Breast epithelium (tissue), 3 donors: ENCODE measurements at regions not wholly inside any gene's neighbourhood (a gene's known extent, or its start where the extent isn't known, plus 50 kb on each side); places are given as distances from the start of the nearest gene placed in this dataset.

Experiments
- CTCF ChIP-seq, 3 donors: fragments of 450-650 bp; IDR thresholded peaks; one replicate each; pipeline ENCODE4 v1.5.1; 2016 to 2017; ENCODE audit warnings: antibody characterized with exemption in 3 of 3, mild to moderate bottlenecking in 3 of 3, moderate library complexity in 3 of 3
- POLR2A ChIP-seq: fragments of 450-650 bp; IDR thresholded peaks from one replicate; pipeline ENCODE4 v1.6.1; 2016; ENCODE audit warnings: antibody characterized with exemption, mild to moderate bottlenecking, moderate library complexity
- POLR2AphosphoS5 ChIP-seq, 3 donors: sonication (generic); formaldehyde crosslinking; IDR thresholded peaks; one replicate each; pipeline ENCODE4 v1.6.1; 2017; ENCODE audit warnings: antibody characterized with exemption in 3 of 3

GRCh38 chr1:87511449-87511848, 182.8 kb downstream of the LMO4 start:
- no peak for TF ChIP-seq CTCF (IDR thresholded peaks at IDR 0.05)
- TF ChIP-seq POLR2A = no peak
- no peak for TF ChIP-seq POLR2AphosphoS5 (IDR thresholded peaks at IDR 0.05)
